ENCODE measurements at regions not wholly inside any gene's neighbourhood (a gene's known extent, or its start where the extent isn't known, plus 50 kb on each side); places are given as distances from the start of the nearest gene placed in this dataset.
"Not testable (repeated sequence)": the region's sequence is repeated elsewhere in the genome, so short reads cannot be mapped to it uniquely, and the experiment has no call there.

DNA sequence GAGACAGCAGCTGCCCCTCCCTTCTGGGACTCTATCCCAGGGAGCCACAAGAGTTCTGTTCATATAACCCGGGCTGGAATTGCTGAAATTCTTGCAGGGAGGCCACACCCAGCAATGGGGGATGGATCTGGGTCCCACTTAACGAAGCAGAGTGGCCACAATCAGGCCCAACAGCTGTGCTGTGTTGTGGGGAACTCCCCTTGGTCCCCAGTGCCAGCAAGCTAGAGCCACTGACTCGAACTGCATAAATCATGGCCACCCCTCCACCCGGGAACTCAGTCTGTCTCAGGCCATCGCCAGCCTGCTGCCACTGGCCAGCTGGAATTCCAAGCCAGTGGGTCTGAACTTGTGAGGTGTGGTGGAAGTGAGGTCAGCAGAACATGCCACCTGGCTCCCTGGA lies 111.1 kb downstream of the KLF8 start:
- Histone ChIP-seq H3K9me2 (ENCODE audit: low read depth, low read length) (no peaks in the 10 kb centered on the region), H3K27ac (ENCODE audit: low read depth, low read length, poor library complexity, severe bottlenecking) (no peak overlapping the region), H3K9ac (ENCODE audit: low read length) (no peak overlapping the region), H3K4me3 (ENCODE audit: low read depth, low read length, poor library complexity, severe bottlenecking) (no peak overlapping the region), H2AFZ (ENCODE audit: low read length) (no peak overlapping the region), H3K4me1 (ENCODE audit: insufficient read depth, low read length, severe bottlenecking) (no peaks in the 10 kb centered on the region), H3K36me3 (ENCODE audit: insufficient read depth, low read length) (no peaks in the 10 kb centered on the region), H3K4me2 (ENCODE audit: low read length) (no peak overlapping the region), H3K27me3 (ENCODE audit: insufficient read depth, low read length) (no peaks in the 10 kb centered on the region), H4K20me1 (ENCODE audit: insufficient read depth, low read length) (no peaks in the 10 kb centered on the region), H3F3A (ENCODE audit: insufficient read depth, low read length) (no peaks in the 10 kb centered on the region), H3K79me2 (ENCODE audit: insufficient read depth, low read length) (no peaks in the 10 kb centered on the region), H3K9me3 (ENCODE audit: low read length) (no peaks in the 10 kb centered on the region)
- TF ChIP-seq, protein P1, sequence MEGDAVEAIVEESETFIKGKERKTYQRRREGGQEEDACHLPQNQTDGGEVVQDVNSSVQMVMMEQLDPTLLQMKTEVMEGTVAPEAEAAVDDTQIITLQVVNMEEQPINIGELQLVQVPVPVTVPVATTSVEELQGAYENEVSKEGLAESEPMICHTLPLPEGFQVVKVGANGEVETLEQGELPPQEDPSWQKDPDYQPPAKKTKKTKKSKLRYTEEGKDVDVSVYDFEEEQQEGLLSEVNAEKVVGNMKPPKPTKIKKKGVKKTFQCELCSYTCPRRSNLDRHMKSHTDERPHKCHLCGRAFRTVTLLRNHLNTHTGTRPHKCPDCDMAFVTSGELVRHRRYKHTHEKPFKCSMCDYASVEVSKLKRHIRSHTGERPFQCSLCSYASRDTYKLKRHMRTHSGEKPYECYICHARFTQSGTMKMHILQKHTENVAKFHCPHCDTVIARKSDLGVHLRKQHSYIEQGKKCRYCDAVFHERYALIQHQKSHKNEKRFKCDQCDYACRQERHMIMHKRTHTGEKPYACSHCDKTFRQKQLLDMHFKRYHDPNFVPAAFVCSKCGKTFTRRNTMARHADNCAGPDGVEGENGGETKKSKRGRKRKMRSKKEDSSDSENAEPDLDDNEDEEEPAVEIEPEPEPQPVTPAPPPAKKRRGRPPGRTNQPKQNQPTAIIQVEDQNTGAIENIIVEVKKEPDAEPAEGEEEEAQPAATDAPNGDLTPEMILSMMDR (IDR thresholded peaks at IDR 0.05; ENCODE audit: low read length) = no peak
- TF ChIP-seq EZH2 (IDR thresholded peaks at IDR 0.05; ENCODE audit: borderline replicate concordance, low read length) = no peak

DNA sequence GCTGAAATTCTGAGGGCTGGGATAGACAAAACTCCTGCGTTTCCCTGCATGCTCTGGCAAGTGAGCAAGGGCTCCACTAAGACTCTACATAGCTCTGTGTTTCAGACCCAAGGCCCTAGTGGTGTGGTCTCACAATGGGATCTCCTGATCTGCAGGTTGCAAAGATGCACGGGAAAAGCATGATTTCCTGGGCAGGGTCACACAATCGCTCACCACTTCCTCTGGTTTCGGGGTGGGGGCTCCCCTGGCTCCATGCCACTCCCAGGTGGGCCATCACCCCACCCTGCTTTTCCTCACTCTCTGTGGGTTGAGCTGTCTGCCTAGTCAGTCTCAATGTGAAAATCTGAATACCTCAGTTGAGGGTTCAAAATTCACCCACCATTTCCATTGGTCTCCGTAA lies 111.5 kb downstream of the KLF8 start:
- H3K9me2 ChIP-seq (ENCODE audit: low read depth, low read length) = no peaks in the 10 kb centered on the region
- H3K27ac ChIP-seq (ENCODE audit: low read depth, low read length, poor library complexity, severe bottlenecking) = no peak overlapping the region

DNA sequence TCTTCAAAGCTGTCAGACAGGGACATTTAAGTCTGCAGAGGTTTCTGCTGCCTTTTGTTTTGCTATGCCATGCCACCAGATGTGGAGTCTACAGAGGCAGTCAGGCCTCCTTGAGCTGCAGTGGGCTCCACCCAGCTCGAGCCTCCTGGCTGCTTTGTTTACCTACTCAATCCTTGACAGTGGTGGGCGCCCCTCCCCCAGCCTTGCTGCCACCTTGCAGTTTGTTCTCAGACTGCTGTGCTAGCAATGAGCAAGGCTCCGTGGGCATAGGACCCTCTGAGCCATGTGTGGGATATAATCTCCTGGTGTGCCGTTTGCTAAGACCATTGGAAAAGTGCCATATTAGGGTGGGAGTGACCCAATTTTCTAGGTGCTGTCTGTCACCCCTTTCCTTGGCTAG lies 126.0 kb downstream of the KLF8 start:
- H3K79me2 ChIP-seq (ENCODE audit: insufficient read depth, low read length); H3K27ac ChIP-seq (ENCODE audit: low read depth, low read length, poor library complexity, severe bottlenecking); H3K4me2 ChIP-seq (ENCODE audit: low read length); H3K9me3 ChIP-seq (ENCODE audit: low read length); H3K27me3 ChIP-seq (ENCODE audit: insufficient read depth, low read length); H3K9me2 ChIP-seq (ENCODE audit: low read depth, low read length); H3K4me1 ChIP-seq (ENCODE audit: insufficient read depth, low read length, severe bottlenecking); H3K4me3 ChIP-seq (ENCODE audit: low read depth, low read length, poor library complexity, severe bottlenecking); H2AFZ ChIP-seq (ENCODE audit: low read length); H3K36me3 ChIP-seq (ENCODE audit: insufficient read depth, low read length); H3F3A ChIP-seq (ENCODE audit: insufficient read depth, low read length); H3K9ac ChIP-seq (ENCODE audit: low read length); H4K20me1 ChIP-seq (ENCODE audit: insufficient read depth, low read length): not testable (repeated sequence)

More for the DNA sequence above, 111.5 kb downstream of the KLF8 start:
- Histone ChIP-seq H3K4me2 (ENCODE audit: low read length) (no peak overlapping the region), H3K9me3 (ENCODE audit: low read length) (no peaks in the 10 kb centered on the region), H4K20me1 (ENCODE audit: insufficient read depth, low read length) (no peaks in the 10 kb centered on the region), H3F3A (ENCODE audit: insufficient read depth, low read length) (no peaks in the 10 kb centered on the region), H3K36me3 (ENCODE audit: insufficient read depth, low read length) (no peaks in the 10 kb centered on the region), H3K9ac (ENCODE audit: low read length) (no peak overlapping the region), H3K79me2 (ENCODE audit: insufficient read depth, low read length) (no peaks in the 10 kb centered on the region), H3K4me3 (ENCODE audit: low read depth, low read length, poor library complexity, severe bottlenecking) (no peak overlapping the region), H2AFZ (ENCODE audit: low read length) (no peak overlapping the region), H3K4me1 (ENCODE audit: insufficient read depth, low read length, severe bottlenecking) (no peaks in the 10 kb centered on the region), H3K27me3 (ENCODE audit: insufficient read depth, low read length) (no peaks in the 10 kb centered on the region)
- TF ChIP-seq EZH2 (IDR thresholded peaks at IDR 0.05; ENCODE audit: borderline replicate concordance, low read length) = no peak
- TF ChIP-seq, protein P1 (IDR thresholded peaks at IDR 0.05; ENCODE audit: low read length) = no peak

DNA sequence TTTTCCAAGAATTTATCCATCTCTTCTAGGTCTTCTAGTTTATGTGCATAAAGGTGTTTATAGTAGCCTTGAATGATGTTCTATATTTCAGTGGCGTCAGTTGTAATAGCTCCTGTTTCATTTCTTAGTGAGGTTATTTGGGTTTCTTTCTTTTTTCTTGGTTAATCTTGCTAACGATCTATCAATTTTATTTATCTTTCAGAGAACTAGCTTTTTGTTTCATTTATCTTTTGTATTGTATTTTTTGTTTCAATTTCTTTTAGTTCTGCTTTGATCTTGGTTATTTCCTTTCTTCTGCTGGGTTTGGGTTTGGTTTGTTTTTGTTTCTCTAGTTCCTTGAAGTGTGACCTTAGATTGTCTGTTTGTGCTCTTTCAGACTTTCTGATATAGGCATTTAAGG lies 133.0 kb downstream of the KLF8 start:
- not testable (repeated sequence) for H3K9me2 ChIP-seq (ENCODE audit: low read depth, low read length); H3K4me3 ChIP-seq (ENCODE audit: low read depth, low read length, poor library complexity, severe bottlenecking); H3K9ac ChIP-seq (ENCODE audit: low read length); H3K4me2 ChIP-seq (ENCODE audit: low read length); H3F3A ChIP-seq (ENCODE audit: insufficient read depth, low read length); H3K27ac ChIP-seq (ENCODE audit: low read depth, low read length, poor library complexity, severe bottlenecking); H3K4me1 ChIP-seq (ENCODE audit: insufficient read depth, low read length, severe bottlenecking); H3K9me3 ChIP-seq (ENCODE audit: low read length); H3K27me3 ChIP-seq (ENCODE audit: insufficient read depth, low read length); H3K36me3 ChIP-seq (ENCODE audit: insufficient read depth, low read length); H3K79me2 ChIP-seq (ENCODE audit: insufficient read depth, low read length); H2AFZ ChIP-seq (ENCODE audit: low read length); H4K20me1 ChIP-seq (ENCODE audit: insufficient read depth, low read length)

All from OCI-LY1 (cell line).